DND-41 (cell line): ENCODE measurements at regions not wholly inside any gene's neighbourhood (a gene's known extent, or its start where the extent isn't known, plus 50 kb on each side); places are given as distances from the start of the nearest gene placed in this dataset.

Experiments
- ATAC-seq: fragments of 200-7000 bp; cut with Tn5 transposase; 3 replicates; pipeline ENCODE4 v1.9.1; 2021; ENCODE audit warnings: low read depth; ENCODE audit not compliant: insufficient read depth
- DNase-seq: peaks from one replicate; pipeline ENCODE4 v3.0.0-alpha.2; 2020
- H2AFZ ChIP-seq: 2 replicates; pipeline ENCODE4 v1.6.0; 2012; ENCODE audit warnings: low read depth, low read length
- H3K27ac ChIP-seq: 2 replicates; pipeline ENCODE4 v1.5.1; 2012; ENCODE audit warnings: low read length, inconsistent platforms
- H3K27me3 ChIP-seq: fragments of 200-600 bp; sonication (generic); 2 replicates; pipeline ENCODE4 v1.6.0; 2012; ENCODE audit warnings: low read length, mild to moderate bottlenecking, inconsistent platforms; ENCODE audit not compliant: insufficient read depth, poor library complexity
- H3K36me3 ChIP-seq: 2 replicates; pipeline ENCODE4 v1.5.1; 2012; ENCODE audit warnings: low read length, inconsistent platforms; ENCODE audit not compliant: insufficient read depth
- H3K4me1 ChIP-seq: 2 replicates; pipeline ENCODE4 v1.5.1; 2012; ENCODE audit warnings: mild to moderate bottlenecking, low read length; ENCODE audit not compliant: insufficient read depth
- H3K4me2 ChIP-seq: 2 replicates; pipeline ENCODE4 v1.6.0; 2012; ENCODE audit warnings: mild to moderate bottlenecking, moderate library complexity, low read length, inconsistent platforms; ENCODE audit not compliant: insufficient read depth
- H3K4me3 ChIP-seq, 2 experiments: fragments of 200-600 bp in 1 of 2; shearing (Covaris generic) in 1 of 2; 2 replicates each; pipeline ENCODE4 v1.5.1; 2012 to 2016; ENCODE audit warnings: inconsistent platforms in 2 of 2, low read length in 2 of 2, mild to moderate bottlenecking in 2 of 2, low read depth in 1 of 2, moderate library complexity in 1 of 2
- H3K79me2 ChIP-seq: 2 replicates; pipeline ENCODE4 v1.6.0; 2012; ENCODE audit warnings: low read length, inconsistent platforms; ENCODE audit not compliant: insufficient read depth
- H3K9ac ChIP-seq: 2 replicates; pipeline ENCODE4 v1.6.0; 2012; ENCODE audit warnings: low read depth, mild to moderate bottlenecking, inconsistent platforms, low read length, moderate library complexity
- H3K9me3 ChIP-seq: 2 replicates; pipeline ENCODE4 v1.5.1; 2012; ENCODE audit warnings: low read length, moderate library complexity, mild to moderate bottlenecking, inconsistent platforms; ENCODE audit not compliant: insufficient read depth, severe bottlenecking
- H4K20me1 ChIP-seq: 2 replicates; pipeline ENCODE4 v1.6.0; 2012; ENCODE audit warnings: low read length; ENCODE audit not compliant: insufficient read depth
- EZH2 ChIP-seq: IDR thresholded peaks from 3 replicates; pipeline ENCODE4 v1.6.1; 2012; ENCODE audit warnings: borderline replicate concordance, low read depth, mild to moderate bottlenecking, moderate library complexity, low read length, inconsistent platforms; ENCODE audit not compliant: severe bottlenecking
- TF ChIP-seq, protein P1 (sequence below): IDR thresholded peaks from 2 replicates; pipeline ENCODE4 v1.5.1; 2012; ENCODE audit warnings: borderline replicate concordance, low read length, moderate library complexity, mild to moderate bottlenecking; ENCODE audit not compliant: poor library complexity, severe bottlenecking; ENCODE audit errors: extremely low read depth

DNA sequence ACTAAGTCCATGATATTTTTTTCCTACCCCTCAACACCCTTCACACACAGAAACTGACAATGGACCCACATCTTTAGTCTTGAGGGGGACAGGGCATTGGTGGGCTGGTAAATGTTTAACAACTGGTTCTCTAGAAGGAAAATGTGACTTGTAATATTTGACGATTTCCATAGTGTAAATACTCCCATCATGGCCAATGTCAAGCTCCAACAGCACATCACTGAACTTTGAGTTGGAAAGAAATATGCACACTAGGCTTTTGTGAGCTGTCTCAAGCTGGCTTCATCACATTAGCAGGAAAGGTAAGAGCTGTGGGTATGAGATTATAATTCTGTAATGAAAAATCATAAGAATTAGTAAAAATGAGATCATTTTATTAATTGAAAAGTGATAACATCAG is 189.9 kb upstream of the PRLR start:
- Histone ChIP-seq H3K4me2 (no peak overlapping the region), H3K27ac (no peak overlapping the region), H3K79me2 (no peaks in the 10 kb centered on the region), H3K4me3 (no peak overlapping the region), H3K9ac (no peak overlapping the region), H3K27me3 (peaks cover 6% of the 10 kb centered on the region), H2AFZ (no peak overlapping the region), H3K36me3 (no peaks in the 10 kb centered on the region), H3K4me1 (no peaks in the 10 kb centered on the region), H3K9me3 (no peaks in the 10 kb centered on the region), H4K20me1 (no peaks in the 10 kb centered on the region)
- TF ChIP-seq, protein P1, sequence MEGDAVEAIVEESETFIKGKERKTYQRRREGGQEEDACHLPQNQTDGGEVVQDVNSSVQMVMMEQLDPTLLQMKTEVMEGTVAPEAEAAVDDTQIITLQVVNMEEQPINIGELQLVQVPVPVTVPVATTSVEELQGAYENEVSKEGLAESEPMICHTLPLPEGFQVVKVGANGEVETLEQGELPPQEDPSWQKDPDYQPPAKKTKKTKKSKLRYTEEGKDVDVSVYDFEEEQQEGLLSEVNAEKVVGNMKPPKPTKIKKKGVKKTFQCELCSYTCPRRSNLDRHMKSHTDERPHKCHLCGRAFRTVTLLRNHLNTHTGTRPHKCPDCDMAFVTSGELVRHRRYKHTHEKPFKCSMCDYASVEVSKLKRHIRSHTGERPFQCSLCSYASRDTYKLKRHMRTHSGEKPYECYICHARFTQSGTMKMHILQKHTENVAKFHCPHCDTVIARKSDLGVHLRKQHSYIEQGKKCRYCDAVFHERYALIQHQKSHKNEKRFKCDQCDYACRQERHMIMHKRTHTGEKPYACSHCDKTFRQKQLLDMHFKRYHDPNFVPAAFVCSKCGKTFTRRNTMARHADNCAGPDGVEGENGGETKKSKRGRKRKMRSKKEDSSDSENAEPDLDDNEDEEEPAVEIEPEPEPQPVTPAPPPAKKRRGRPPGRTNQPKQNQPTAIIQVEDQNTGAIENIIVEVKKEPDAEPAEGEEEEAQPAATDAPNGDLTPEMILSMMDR: no peak
- no peak for TF ChIP-seq EZH2
- DNase-seq (no peak), ATAC-seq (no peak)

DNA sequence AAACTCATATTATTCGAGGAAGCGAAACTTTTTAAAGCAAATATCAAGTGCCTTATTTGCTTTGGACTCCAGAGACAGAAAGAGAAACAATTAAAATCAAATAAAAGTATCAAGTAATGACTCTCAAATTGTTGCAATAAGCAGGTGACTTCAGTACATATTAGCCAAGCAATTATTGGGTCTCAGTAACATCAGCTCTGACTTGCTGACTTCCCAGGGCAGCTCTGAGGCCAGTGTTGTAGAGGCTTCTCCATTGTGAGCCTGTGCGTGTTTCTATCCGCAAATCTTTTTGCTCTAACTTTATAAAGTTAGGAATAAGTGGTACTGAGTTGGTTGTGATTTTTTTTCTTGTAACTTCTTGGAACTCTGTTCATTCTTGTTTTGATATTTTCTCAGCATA is 186.8 kb upstream of the PRLR start:
- H3K36me3 ChIP-seq: no peaks in the 10 kb centered on the region
- no peak overlapping the region for H2AFZ ChIP-seq
- no peaks in the 10 kb centered on the region for H3K9me3 ChIP-seq
- H4K20me1 ChIP-seq: no peaks in the 10 kb centered on the region
- no peak overlapping the region for H3K27ac ChIP-seq
- H3K4me1 ChIP-seq: no peaks in the 10 kb centered on the region
- no peak overlapping the region for H3K9ac ChIP-seq
- no peak for DNase-seq
- H3K79me2 ChIP-seq: no peaks in the 10 kb centered on the region
- H3K4me3 ChIP-seq: no peak overlapping the region
- no peak for ATAC-seq
- no peak for TF ChIP-seq EZH2
- TF ChIP-seq, protein P1: no peak
- H3K27me3 ChIP-seq: no peaks in the 10 kb centered on the region
- no peak overlapping the region for H3K4me2 ChIP-seq

DNA sequence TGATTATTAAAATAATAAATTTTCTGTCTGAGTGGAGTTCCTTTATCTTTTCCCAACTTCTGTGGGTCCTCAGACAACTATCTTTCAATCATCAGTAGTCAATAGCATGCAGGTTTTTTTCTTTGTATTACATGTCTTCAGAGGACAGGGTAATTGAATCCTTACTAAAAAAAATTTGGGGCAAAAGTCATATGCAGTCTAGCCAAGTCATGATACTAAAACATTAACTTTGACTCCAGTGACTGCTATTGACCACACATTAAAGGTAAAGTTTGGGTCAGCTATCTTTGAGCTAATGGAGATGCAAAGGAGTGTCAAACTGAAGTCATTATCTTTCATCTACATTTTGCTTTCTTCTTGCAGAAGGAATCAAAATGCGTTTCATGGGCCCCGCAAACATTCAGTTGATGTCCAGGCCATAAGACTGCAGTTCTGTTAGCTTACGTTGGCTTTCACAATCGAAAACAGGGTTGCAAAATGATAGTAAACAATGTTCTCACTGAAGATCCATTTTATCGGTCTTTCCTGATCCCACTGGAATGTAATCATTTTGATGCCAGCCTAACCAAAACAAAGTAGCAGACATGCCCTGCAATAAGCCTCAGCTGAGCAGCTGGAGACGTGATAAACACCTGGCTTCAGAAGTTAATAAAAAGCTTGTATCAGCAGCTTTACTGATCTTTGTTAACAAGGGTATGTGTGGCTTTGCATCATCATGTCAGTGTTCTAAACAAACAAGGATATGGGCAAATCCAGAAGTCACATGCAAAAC is 186.1 kb upstream of the PRLR start:
- Histone ChIP-seq H3K79me2 (no peaks in the 10 kb centered on the region), H4K20me1 (no peaks in the 10 kb centered on the region), H3K9ac (no peak overlapping the region), H3K36me3 (no peaks in the 10 kb centered on the region), H2AFZ (no peak overlapping the region), H3K4me1 (no peaks in the 10 kb centered on the region), H3K4me2 (no peak overlapping the region), H3K9me3 (no peaks in the 10 kb centered on the region), H3K27ac (no peak overlapping the region), H3K27me3 (no peaks in the 10 kb centered on the region), H3K4me3 (no peak overlapping the region)
- DNase-seq (no peak), ATAC-seq (no peak)
- TF ChIP-seq, protein P1: no peak
- TF ChIP-seq EZH2: no peak
